ENCODE measurements at regions not wholly inside any gene's neighbourhood (a gene's known extent, or its start where the extent isn't known, plus 50 kb on each side); places are given as distances from the start of the nearest gene placed in this dataset.

- Histone ChIP-seq H3K27me3 (no peaks in the 10 kb centered on the region), H3K4me1 (no peaks in the 10 kb centered on the region), H3K27ac (no peak overlapping the region), H3K36me3 (no peaks in the 10 kb centered on the region), H3K4me3 (no peak overlapping the region), H3K9me3 (no peaks in the 10 kb centered on the region)
- no peak for ATAC-seq
- in situ Hi-C loops (cut with MboI; ENCODE audit: low sequenced_read_pairs in 4 of 4) (no loop called here), intact Hi-C loops (cut with DNase I; ENCODE audit: low total_unique reads) (no loop called here)
- TF ChIP-seq CTCF (IDR thresholded peaks at IDR 0.05 in 4 of 5, conservative IDR thresholded peaks at IDR 0.05 in 1 of 5) = no peak
- no peak for TF ChIP-seq POLR2A (IDR thresholded peaks at IDR 0.05)
- no peak for DNase-seq
These were observed 75.3 kb upstream of the RXFP2 start for GRCh38 chr13:31663880-31664585.

- Histone ChIP-seq H3K27ac (no peak overlapping the region), H3K4me3 (no peak overlapping the region), H3K27me3 (no peaks in the 10 kb centered on the region), H3K36me3 (no peaks in the 10 kb centered on the region), H3K4me1 (no peaks in the 10 kb centered on the region), H3K9me3 (no peaks in the 10 kb centered on the region)
- no peak for TF ChIP-seq POLR2A (IDR thresholded peaks at IDR 0.05)
- TF ChIP-seq CTCF (IDR thresholded peaks at IDR 0.05 in 4 of 5, conservative IDR thresholded peaks at IDR 0.05 in 1 of 5) = no peak
- no peak for ATAC-seq
- in situ Hi-C loops (cut with MboI; ENCODE audit: low sequenced_read_pairs in 4 of 4) = no loop called here
- DNase-seq = no peak
- intact Hi-C loops (cut with DNase I; ENCODE audit: low total_unique reads) = no loop called here
These were observed 68.3 kb upstream of the RXFP2 start for GRCh38 chr13:31670831-31671617.

GRCh38 chr13:31674051-31674450, 65.3 kb upstream of the RXFP2 start:
- DNase-seq = no peak
- no peak overlapping the region for H3K27ac ChIP-seq
- no peak for ATAC-seq
- in situ Hi-C loops (cut with MboI; ENCODE audit: low sequenced_read_pairs in 4 of 4) = no loop called here
- H3K4me1 ChIP-seq = no peaks in the 10 kb centered on the region
- H3K27me3 ChIP-seq = no peaks in the 10 kb centered on the region
- no peaks in the 10 kb centered on the region for H3K9me3 ChIP-seq
- H3K36me3 ChIP-seq = no peaks in the 10 kb centered on the region
- intact Hi-C loops (cut with DNase I; ENCODE audit: low total_unique reads) = no loop called here
- no peak for TF ChIP-seq CTCF (IDR thresholded peaks at IDR 0.05 in 4 of 5, conservative IDR thresholded peaks at IDR 0.05 in 1 of 5)
- no peak for TF ChIP-seq POLR2A (IDR thresholded peaks at IDR 0.05)
- no peak overlapping the region for H3K4me3 ChIP-seq

- no peak for DNase-seq
- ATAC-seq = no peak
- H3K27ac ChIP-seq = no peak overlapping the region
- H3K4me3 ChIP-seq = no peak overlapping the region
- in situ Hi-C loops (cut with MboI; ENCODE audit: low sequenced_read_pairs in 4 of 4) (no loop called here), intact Hi-C loops (cut with DNase I; ENCODE audit: low total_unique reads) (no loop called here)
- H3K36me3 ChIP-seq = no peaks in the 10 kb centered on the region
- H3K27me3 ChIP-seq = no peaks in the 10 kb centered on the region
- H3K9me3 ChIP-seq = no peaks in the 10 kb centered on the region
- no peaks in the 10 kb centered on the region for H3K4me1 ChIP-seq
- TF ChIP-seq CTCF (IDR thresholded peaks at IDR 0.05 in 4 of 5, conservative IDR thresholded peaks at IDR 0.05 in 1 of 5) = no peak
- TF ChIP-seq POLR2A (IDR thresholded peaks at IDR 0.05) = no peak
These were observed 63.8 kb upstream of the RXFP2 start for GRCh38 chr13:31675440-31675953.
